Kidney capillary endothelial cell (primary cell): ENCODE measurements at regions not wholly inside any gene's neighbourhood (a gene's known extent, or its start where the extent isn't known, plus 50 kb on each side); places are given as distances from the start of the nearest gene placed in this dataset.
"Not testable (repeated sequence)": the region's sequence is repeated elsewhere in the genome, so short reads cannot be mapped to it uniquely, and the experiment has no call there.

Experiments
- DNase-seq: peaks from one replicate; pipeline ENCODE4 v3.0.0-alpha.2; 2018; ENCODE audit warnings: low spot score

DNA sequence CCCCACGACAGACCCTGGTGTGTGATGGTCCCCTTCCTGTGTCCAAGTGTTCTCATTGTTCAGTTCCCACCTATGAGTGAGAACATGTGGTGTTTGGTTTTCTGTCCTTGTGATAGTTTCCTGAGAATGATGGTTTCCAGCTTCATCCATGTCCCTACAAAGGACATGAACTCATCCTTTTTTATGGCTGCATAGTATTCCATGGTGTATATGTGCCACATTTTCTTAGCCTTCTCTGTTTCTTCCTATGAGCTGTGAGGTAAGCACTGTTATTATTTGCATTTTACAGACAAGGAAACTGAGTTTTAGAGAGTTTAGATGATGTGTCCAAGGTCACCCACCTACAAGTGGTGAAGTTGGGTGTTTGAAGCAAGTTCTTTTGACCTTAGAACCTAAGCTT is 51.1 kb upstream of the BNC1 start:
- not testable (repeated sequence) for DNase-seq

DNA sequence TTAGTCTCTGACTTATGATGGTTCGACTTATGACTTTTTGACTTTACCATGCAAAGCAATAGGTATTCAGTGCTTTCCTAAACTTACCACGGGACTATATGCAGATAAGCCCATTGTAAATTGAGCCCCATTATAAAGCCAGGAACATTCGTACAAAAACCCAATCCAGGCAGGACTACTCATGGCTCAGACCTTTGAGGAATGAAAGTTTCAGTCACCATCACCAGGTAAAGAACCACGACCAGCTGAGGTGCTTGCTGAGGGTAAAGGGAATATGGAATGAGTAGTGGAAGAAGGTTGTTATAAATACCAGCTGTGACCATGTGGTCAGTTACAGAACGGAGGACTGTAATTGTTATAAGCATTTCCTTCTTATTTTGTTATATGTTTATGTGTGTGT is 54.9 kb upstream of the BNC1 start:
- no peak for DNase-seq

DNA sequence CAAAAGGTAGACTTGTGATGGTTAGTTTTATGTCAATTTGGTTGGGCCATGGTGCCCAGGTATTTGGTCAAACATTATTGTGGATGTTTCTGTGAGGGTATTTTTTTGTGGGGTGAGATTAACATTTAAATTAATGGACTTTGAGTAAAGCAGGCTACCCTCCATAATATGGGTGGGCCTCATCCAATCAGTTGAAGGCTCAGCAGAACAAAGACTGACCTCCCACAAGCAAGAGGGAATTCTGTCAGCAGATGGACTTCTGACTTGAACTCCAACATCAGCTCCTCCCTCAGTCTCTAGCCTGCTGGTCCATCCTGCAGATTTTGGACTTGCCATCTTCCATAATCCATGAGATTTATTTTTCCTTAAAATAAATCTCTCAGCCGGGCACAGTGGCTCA is 55.6 kb upstream of the BNC1 start:
- no peak for DNase-seq

DNA sequence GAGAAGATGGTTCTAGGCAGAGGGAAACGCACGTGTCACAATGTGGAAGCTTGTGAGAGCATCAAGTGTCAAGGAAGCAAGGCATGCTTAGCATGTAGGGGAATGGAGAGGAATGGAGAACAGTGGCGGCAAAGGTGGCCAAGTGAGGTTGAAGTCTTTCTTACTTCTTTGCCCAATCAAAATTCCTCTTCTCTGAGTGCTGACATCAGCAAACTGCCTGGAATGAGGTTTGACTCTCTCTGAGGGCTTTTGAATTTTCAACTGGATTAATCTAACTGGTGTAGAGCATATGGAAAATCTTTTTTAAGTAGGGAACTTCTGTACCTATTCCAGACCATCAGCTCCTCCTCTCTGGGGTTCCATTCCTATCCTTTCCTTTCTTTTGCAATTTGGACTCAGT is 61.9 kb upstream of the BNC1 start:
- no peak for DNase-seq

DNA sequence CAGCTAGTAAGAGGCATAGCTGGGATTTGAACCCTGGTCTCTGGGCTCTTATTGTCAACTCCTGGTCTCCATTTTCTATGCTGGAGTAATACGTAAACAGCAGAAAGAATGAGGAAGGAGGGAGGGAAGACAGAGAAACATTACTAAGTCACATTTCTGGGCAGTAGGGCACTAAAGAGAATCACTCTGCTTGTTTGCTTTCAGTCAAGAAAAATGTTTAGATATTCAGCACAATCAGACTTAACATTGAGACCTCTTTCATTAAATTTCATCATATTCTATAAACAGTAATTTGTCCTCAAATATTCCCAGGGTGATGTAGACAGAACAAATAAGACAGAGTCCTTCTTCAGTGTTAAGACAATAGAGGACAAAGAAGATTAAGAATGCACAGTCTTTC is 67.7 kb upstream of the BNC1 start:
- no peak for DNase-seq

DNA sequence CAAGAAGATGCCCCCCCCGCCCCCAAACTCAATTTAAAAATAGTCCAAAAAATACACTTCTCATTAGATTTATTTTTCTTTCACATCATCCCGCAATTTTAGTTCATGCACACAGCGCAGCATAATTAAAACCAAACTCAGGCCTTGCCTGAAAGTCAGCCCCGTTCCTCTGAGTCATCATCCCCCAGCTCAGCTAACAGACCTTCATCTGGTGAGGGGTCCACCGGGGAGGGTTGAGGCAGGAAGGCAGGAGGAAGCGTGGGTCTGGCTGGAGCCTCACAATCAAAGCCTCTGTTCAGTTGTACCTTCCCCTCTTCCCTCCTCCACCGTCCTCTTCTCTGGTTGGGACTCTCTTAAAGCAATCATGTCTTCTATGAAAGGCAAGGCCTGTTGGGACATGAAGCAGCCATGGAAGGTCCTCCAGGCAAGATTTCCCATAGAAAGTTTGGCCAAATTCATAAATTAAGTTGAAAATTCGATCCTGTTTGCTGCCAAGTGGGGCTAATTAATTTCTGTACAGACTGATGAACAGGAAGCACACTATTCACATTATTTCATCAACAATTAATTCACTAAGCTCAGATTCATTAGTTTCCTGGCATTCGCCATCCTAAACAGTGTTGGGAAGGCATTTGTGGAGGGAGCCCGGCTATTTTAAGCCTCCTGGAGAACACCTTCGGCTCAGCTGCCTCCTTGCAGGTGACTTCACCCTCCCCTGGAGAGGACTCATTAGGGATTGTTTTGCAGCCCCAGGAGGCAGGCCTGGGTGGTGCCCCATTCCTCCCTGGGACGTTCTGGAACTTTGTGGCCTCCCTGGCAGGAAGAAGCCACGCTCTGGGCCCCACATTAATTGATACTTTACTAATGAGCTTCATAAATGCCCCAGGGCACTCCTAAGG is 72.3 kb upstream of the BNC1 start:
- DNase-seq, result no peak

DNA sequence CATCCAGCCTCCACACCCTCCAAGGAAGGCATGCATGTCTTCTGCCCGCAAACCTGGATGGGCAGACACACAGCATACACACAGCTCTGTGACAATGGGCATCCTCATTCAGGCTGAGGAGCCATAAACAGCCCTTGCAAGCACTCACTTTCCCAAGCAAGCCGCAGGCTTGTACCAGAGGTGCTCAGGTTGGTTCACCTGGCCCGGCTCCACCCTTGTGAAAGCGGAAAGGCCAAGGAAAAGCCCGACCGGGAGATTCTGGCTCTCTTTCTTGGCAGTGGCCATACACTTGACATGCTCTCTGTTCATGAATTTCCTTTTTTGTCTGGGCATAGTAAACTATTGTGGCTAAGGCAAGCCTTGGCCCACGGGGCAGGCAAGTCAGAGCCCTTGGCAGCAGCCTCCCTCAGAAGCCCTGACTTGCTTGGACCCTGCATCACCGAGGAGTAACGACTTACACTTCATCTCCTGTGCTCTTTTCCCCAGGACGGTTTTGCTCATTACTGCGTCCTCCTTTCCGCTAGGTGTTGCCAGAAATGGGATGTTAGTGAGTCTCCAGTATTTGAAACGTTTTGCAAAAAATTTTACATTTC is 74.6 kb upstream of the BNC1 start:
- no peak for DNase-seq

DNA sequence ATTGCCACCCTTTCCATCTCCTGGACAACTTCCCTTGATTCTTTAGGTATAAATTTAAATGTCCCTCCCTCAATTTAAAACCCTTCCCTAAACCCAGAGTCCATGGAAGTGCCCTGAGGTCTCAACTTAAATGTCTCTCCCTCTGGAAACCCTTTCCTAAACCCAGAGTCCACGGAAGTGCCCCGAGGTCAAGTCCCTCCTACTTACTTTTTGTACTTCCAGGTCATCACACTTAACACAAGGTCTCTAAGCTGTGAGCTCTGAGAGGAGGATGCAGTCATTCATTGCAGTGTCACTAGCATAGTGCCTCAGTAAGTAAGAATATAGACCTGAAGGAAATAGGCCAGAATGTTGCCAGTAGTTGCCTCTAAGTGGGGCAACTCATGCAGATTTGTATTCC is 78.2 kb upstream of the BNC1 start:
- no peak for DNase-seq

DNA sequence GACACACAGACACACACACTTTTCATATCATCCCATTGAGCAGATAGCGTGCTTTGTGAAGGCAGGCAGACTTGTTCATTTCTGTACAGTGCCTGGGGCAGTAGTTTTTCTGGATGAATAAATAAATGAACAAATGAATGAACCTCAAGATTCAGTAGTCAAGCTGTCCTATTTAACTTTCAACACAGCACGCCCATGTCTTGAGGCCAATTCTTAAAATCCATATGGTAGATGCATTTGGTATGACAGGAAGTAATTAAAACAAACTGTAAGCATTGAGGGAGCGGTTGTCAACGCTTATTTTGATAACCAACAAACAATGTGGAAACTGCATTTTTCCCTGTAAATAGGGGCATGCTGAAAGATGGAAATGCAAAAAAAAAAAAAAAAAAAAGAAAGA is 80.0 kb upstream of the BNC1 start:
- no peak for DNase-seq

DNA sequence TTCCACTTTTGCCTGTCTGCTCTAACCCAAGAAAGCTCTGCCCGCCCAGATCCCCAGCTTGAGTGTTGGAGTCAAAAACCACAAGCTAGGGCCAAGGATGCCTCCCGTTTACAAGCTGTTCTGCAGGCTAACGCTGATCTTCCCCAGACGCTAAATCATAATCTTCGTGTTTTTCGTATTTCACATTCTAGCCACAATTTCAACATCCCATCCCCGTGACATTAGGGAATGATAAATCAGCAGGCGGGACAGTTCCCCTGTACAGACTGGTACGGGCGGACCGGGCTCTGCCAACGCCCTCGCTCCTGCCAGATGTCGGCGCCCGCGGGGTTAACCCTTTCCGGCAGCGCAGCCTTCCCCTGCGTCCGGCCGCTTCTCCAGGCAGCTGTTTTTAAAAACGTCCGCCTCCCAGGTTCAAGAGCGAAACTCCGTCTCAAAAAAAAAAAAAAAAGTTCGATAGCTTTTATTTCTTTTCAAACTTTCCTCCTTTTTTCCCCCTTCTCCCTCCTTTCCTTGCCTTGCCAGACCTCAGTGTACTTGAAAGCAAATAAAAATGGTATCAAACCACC is 81.0 kb upstream of the BNC1 start:
- no peak for DNase-seq

DNA sequence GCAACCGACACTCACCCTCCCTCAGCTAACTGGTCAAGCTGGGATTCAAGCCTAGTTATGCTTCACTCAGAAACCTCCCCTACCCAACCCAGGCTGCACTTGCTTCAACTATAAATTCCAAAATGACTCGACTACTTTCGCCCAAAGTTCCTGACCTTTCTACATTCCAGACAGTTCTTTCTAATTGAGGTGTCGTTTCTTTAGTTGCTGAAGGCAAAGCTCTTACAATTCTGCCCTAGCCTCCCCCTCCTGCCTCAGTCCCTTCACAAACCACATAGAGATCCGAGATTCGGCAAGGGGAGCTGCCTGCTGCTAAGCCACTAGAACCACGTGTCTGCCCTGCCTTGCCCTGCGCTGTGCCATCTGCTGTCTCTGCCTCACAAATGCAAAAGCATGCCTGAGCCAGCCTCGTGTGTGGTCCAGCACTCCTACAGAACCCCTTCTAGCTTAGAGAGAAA is 74.7 kb upstream of the SH3GL3 start:
- no peak for DNase-seq

DNA sequence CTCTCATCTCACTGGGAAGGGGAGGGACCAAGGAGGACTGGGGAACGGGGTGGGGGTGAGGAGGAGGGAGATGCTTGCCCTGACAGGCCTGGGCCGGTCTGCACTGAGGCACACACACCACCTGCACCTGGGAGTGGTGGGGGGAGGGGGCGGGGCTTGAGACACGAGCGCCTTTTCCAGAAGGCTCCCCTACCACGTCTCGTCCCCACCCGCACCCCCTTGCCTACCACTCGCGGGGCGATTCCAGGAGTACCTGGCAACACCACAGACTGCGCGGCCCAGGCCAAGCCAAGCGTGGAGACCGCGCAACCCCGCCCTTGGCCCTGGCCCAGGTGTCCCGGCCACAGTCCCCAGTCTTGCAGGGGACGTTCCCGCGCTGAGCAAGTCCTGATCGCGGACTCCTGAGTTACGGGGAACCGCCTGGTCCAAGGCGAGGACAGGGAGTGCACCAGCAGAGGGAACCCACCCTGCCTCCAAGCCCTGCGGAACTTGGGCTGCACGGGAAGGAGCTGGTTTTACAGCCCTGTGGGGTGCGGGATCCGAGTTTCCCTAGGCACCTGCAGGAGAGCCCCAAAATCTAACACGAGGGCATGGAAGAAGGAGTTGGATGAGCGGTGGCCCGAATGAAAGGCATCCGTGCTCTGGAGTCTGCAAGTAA is 68.1 kb upstream of the SH3GL3 start:
- no peak for DNase-seq

DNA sequence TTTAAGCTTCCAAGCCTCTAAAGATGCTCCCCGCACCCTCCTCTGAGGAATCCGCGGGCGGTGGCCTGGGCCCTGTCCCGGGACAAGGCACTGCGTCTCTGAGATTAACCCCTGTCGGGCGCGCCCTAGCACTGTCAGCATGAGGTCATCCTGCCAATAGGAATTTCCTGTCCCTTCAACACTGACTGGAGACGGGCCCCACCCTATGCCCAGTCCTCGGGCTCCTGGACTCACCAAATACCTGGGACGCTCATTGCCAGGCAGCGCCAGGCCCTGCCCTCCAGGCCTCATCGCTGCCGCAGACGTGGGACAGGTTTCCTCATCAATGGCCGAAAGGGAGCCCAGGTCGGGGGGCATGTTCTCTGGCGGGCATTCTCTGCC is 67.6 kb upstream of the SH3GL3 start:
- no peak for DNase-seq

DNA sequence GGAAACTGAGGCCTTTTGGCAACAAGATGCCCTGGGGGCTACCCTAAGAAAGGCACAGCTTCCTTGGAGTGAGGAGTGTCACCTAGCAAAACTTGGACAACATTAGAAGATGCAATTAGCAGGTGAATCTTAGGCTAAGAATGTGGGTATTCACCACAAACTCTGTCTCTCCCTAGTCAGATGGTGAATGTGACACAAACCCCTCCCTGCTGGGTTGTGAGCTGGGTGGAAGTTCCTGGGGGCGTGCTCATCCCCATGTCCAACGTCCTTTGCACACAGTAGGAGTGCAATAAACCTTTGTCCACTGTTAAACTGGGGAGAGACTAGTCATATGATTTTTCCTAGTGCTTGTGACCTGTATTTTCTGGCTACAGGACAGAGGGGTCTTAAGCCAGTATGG is 67.1 kb upstream of the SH3GL3 start:
- DNase-seq, result no peak

DNA sequence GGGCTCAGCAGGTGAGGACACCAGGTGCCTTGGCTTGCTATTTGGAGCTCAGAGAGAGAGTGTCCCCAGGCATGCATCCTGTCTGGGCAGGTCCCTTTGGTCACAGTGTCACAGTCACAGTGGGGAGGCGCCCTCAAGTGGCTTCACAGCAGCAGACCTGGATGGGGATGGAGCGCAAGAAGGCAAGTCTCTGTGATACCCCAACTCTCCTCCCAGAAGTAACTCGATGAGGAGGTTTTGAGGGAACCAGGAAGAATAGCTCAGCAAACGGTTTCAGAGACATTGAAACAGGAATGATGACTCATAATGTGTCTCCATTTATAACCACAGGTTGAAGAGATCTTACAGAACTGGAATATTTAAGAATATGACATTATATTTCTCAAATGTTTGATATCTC is 66.5 kb upstream of the SH3GL3 start:
- peak; percentile 13 for DNase-seq

DNA sequence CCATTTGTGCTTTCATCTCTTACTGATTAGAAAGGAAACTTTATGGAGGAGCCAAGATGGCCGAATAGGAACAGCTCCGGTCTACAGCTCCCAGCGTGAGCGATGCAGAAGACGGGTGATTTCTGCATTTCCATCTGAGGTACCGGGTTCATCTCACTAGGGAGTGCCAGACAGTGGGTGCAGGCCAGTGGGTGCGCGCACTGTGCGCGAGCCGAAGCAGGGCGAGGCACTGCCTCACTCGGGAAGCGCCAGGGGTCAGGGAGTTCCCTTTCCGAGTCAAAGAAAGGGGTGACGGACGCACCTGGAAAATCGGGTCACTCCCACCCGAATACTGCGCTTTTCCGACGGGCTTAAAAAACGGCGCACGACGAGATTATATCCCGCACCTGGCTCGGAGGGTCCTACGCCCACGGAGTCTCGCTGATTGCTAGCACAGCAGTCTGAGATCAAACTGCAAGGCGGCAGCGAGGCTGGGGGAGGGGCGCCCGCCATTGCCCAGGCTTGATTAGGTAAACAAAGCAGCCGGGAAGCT is 63.5 kb upstream of the SH3GL3 start:
- not testable (repeated sequence) for DNase-seq

DNA sequence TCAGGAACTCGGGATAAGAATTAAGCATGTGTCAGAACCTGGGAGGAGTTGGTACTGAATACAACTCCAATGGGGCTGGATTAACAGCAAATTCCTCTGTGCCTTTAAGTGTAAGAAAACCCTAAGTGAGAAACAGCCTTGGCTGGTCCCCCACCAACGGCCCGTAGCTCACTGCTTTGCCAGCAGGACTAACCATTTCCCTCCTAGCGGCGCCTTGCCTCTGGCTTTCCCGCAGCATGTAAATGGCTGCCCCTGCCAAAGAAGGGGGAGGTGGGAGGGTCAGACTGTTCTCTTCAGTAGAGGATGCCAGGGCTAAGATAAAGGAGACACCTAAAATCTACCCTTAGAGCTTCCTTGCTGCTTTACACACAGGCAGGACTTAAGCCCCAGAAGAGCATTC is 51.0 kb upstream of the SH3GL3 start:
- no peak for DNase-seq
